NCI-H2081 treated with DMSO at 0.1 percent for 48 hours (cell line): ENCODE measurements at regions not wholly inside any gene's neighbourhood (a gene's known extent, or its start where the extent isn't known, plus 50 kb on each side); places are given as distances from the start of the nearest gene placed in this dataset.

Source experiments
- DNase-seq: peaks from one replicate; lab custom pipeline; 2025; lab: John Stamatoyannopoulos, UW

GRCh38 chr20:6231556-6231955 is 108.7 kb upstream of the FERMT1 start:
- DNase-seq, result no peak

- no peak for DNase-seq
Observed at GRCh38 chr20:6228302-6228843, 105.5 kb upstream of the FERMT1 start.

GRCh38 chr20:6213311-6213710 is 90.5 kb upstream of the FERMT1 start:
- DNase-seq, result no peak

- DNase-seq, result no peak
Observed at GRCh38 chr20:6212903-6213302, 90.1 kb upstream of the FERMT1 start.

- no peak for DNase-seq
Observed at GRCh38 chr20:6209093-6209492, 86.3 kb upstream of the FERMT1 start.

GRCh38 chr20:6200092-6200491 is 77.3 kb upstream of the FERMT1 start:
- DNase-seq, result no peak

- DNase-seq, result no peak
Observed at GRCh38 chr20:6185268-6185667, 62.4 kb upstream of the FERMT1 start.

- DNase-seq, result no peak
Observed at GRCh38 chr20:6184086-6184485, 61.3 kb upstream of the FERMT1 start.

- DNase-seq, result no peak
Observed at GRCh38 chr20:6180531-6180930, 57.7 kb upstream of the FERMT1 start.

GRCh38 chr20:6178537-6178936 is 55.7 kb upstream of the FERMT1 start:
- DNase-seq, result peak; percentile 8

GRCh38 chr20:6173481-6173880 is 50.7 kb upstream of the FERMT1 start:
- DNase-seq, result no peak
